DMS 273 (cell line): ENCODE measurements at regions not wholly inside any gene's neighbourhood (a gene's known extent, or its start where the extent isn't known, plus 50 kb on each side); places are given as distances from the start of the nearest gene placed in this dataset.

Source experiments
- DNase-seq: peaks from one replicate; lab custom pipeline; 2025; ENCODE audit not compliant: unreplicated experiment; lab: John Stamatoyannopoulos, UW

GRCh38 chr3:18047052-18047451, 304.6 kb upstream of the TBC1D5 start:
- no peak for DNase-seq

DNA sequence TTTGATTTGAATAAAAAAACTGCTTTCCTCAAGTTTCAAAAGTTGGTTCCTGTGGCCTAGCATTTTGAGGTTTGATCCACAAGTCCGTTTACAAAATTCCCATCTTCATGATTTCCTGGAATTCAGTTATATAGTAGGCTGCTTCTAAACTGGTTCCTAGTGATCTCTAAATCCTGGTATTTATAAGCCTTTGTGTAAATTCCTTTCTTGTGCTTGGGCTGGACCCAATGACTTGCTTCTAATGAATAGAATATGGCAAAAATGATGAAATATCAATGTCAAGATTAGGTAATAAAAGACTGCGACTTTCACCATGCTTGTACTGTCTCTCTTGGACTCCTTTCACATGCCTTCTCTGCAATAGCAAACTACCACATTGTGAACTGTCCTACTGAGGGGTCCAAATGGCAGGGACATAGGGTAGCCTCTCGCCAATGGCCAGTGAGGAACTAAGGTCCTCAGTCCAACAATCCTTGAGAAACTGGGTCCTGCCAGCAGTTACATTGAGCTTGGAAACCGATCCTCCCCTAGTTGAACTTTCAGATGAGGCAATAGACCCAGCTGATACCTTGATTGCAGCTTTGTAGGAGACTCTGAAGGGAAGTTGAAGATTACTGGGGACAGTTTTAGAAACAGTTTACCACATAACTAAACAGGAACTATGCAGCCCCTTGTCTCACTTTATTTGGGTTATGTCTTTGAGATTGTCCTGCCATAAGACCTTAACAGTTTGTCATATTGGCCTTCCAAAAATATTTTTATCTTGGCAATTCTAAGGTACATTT, 303.9 kb upstream of the TBC1D5 start:
- DNase-seq, result no peak

DNA sequence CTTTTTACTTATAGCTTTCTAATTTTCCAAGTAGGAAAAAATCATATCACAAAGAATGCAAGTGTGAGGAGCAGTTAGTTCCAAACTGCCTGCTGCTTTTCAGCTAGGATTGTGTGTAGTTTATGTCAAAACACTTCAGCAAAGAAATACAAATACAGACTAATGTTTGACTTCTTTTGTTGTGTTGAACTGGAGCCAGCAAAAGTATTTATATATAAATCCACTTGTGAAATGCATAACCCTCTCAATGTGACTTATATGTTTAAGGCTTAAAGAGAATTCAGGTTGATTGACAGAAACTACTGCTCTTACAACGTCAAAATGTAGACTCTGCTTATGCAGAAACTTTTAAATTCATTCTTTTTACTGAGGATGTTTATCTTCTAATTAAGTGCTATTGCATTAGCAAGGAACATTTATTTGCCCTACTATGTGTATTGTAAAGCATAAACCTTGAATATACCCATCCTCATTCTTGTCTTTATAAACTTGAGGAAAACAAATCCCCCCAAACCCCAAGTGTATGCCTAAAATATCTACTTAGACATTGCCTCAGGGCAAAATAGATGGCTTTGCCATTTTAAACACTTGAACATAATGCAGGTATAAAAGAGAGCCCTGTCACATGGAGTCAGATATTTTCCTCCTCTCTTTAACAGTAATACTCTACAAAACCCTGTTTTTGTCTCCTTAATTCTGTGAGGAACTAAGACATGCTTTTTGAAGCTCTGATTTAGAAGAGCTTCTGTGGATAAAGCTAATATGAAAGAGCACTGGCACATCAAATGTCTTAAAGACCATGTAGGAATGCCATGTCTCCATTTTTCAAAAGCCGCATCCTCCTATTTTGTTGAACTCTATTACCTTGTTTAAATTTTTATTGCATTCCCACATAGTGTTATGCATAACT, 302.8 kb upstream of the TBC1D5 start:
- no peak for DNase-seq

DNA sequence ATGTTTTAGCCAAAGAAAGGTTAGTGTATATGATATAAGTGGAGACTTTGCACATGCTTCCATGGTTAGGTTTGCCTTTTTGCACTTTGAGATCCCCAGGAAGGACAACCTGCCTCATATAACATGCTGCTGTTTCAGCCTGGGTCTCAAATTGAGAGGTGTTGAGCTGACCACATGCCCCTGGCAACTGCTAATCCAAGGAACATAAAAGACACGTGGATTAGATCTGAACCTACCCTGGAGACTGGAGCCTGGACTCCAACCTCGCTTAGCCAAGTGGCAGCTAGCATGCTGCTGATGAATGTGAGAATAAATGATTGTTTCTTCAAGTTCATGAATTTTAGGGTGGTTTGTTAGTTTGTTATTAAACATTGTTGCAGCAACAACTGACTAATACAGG, 301.8 kb upstream of the TBC1D5 start:
- DNase-seq, result no peak

DNA sequence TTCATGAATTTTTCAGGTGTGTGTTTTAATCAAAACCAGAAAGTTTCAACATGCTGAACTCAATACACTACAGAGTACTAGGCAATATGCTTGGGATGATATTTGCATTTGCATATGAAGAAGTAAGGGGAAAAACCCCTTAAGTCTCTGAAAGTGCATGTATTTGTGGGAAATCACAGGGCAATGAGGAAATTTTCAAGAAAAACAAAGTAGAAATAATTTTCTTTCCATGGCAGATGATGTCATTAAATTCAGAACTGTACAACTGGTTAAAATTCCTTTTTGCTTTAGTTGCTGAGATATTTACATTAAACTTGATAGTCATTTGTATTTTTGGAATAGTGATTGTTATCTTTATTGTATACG, 294.0 kb upstream of the TBC1D5 start:
- no peak for DNase-seq

GRCh38 chr3:18035641-18036449, 293.4 kb upstream of the TBC1D5 start:
- DNase-seq, result no peak

DNA sequence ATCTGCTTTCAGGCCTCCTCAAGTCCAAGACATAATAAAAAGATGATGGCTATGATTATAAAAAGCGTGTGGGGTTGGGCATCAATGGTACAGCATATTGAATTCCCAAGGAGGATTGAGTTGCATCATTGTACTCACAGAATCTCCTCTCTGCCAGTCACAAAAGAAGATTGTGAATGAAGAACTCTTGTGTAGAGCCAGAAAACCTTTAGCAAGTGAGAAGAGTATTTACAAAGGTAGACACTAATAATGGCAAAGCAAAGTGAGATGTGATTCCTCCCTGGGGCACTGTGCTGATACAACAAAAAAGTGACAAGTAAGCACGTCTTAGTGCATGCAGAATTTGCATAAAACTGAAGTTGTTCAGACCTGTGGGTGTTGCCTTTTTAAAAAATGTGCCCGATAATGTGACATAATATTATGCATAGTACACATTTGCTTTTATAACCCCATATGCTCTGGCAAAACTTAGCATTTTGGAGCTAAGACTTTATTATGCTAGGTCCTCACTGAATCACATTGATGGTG, 291.2 kb upstream of the TBC1D5 start:
- no peak for DNase-seq

DNA sequence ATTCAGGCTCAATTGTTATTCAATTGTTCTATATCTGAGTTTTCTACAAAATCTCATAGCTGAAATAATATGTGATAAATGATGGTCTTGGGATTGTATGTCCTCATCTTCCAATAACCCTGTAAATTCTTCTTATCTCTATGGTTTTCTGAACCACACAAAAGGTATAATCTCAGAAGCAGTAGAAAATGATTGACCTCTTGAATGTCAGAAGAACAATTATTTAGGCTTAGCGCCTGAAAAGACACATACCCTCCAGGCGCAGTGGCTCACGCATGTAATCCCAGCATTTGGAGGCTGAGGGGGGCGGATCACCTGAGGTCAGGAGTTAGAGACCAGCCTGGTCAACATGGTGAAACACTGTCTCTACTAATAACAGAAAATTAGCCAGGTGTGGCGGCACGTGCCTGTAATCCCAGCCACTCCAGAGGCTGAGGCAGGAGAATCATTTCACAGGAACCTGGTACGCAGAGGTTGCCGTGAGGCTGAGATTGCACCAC, 288.0 kb upstream of the TBC1D5 start:
- no peak for DNase-seq

DNA sequence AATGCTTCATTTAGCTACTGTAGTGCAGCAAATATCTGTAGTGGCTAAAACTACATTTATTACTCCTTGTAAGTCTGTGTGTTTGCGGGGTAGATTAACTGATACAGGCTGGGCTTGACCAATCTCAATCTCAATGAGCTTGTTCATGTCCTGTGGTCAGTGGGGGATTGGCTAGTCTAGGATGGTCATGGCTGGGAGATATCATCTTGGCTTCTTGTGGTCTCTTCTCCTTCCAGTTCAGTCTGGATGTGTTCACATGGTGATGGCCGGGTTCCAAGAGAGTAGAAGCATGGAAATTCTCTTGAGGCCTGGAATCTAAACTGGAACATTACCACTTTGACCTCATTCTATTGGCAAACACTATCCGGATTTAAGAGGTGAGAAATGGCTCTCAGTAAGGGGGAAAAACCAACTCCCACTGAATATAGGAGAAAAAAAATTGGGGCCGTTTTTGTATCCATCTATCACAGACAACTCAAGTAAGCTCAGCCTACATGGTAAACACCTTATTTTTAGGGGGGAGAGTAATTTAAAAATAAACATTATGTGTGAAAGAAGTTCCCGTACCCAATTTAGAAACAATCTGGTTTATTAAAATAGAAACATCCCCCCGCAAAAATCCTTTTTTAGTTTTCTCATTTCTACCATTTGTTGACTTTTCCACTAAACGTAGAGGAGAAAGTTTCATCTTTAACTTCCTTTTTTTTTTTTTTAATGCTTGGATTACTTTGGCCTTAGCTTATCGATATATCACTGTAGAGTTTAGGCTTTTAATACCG, 284.9 kb upstream of the TBC1D5 start:
- no peak for DNase-seq

DNA sequence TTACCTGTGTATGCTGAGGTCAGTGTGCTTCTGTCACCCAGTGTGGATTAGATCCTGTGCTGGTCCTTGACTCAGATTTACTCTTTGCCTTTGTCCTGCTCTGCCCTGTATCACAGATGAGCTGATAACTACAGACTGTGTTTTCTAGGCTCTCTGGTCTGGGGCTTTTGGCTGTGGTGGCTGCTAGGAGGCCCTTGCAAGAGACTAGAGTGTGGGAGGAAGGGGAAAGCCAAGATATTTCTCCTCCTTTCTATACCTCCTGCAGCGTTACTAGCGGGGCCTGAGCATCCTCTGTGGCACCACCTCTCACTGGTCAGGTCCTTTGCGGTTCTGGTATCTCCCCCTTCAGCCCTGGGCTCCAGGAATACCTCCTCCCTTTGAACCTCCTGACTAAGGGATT, 282.3 kb upstream of the TBC1D5 start:
- DNase-seq, result no peak

GRCh38 chr3:18019161-18019495, 276.7 kb upstream of the TBC1D5 start:
- DNase-seq, result no peak

DNA sequence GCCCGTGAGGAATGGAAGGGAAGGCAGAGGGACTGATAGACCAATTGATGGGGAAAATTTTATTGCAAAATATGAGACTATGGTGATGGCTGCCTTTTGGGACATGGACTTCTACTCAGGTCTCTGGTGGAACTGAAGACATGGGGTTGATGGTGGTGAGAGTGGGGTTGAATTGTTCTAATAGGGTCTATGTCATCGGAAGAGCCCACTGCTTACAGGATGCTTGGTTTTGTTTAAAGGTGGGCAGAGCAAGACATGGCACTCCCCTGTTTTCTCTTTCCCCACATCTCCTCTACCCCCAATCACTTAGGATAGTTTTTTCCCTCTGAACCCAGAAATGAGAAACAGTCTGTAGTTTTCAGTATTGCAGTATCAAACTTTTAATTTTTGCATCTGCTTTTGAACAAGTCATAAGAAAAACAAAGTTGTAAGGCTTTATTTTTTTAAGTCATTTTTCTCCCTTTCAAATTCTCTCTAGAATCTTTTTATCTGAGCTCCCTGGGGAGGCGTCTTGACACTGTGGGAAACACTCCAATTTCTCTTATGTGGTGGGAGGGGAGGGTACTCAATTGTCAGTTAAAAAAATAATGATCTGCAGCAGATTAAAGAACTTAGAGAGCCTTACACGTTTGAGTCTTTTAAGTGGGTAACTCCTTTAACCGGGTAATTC, 276.2 kb upstream of the TBC1D5 start:
- no peak for DNase-seq

- DNase-seq, result no peak
These were observed 273.9 kb upstream of the TBC1D5 start for GRCh38 chr3:18016366-18016765.

DNA sequence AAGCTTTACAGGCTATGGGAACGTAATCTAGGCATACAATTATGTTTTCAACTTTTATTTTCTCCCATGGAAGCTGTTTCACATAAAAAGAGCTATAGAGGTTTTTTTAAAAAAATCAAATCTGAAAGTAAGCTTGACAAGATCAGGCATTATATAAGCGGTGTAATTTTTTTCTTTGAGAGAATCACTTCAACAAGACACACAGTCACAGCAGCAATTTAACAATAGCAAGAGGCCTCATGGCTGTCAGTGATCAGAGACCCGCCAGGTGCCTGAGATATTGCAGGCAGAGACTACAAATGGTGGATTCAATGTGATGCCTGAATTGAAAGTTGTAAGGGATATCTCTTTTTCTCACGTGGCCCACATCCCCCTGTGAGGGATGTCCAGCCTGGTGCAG, 270.5 kb upstream of the TBC1D5 start:
- no peak for DNase-seq

- DNase-seq, result no peak
These were observed 270.0 kb upstream of the TBC1D5 start for GRCh38 chr3:18012436-18012835.

- no peak for DNase-seq
These were observed 269.0 kb upstream of the TBC1D5 start for GRCh38 chr3:18011387-18011786.

DNA sequence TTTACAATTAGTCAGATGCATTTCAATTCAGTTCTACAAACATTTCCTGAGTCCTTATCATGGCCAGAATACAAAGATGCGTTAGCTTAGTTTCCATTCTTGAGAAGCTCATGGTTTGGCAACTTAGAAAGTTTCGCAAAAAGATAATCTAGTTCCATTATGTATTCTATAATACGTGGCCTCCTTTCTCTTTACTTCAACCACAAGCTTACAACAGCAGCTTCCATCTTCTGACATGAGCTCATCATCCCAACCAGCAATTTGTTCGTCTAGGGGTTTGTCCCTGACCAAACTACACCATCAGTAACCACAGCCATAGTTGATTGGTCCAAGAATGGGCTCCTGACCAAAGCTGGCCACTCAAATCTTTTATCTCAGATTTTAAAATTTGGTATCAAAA, 267.6 kb upstream of the TBC1D5 start:
- no peak for DNase-seq

- DNase-seq, result no peak
These were observed 266.4 kb upstream of the TBC1D5 start for GRCh38 chr3:18008706-18009368.

- no peak for DNase-seq
These were observed 265.5 kb upstream of the TBC1D5 start for GRCh38 chr3:18007980-18008379.
